ENCODE measurements at regions not wholly inside any gene's neighbourhood (a gene's known extent, or its start where the extent isn't known, plus 50 kb on each side); places are given as distances from the start of the nearest gene placed in this dataset.

GRCh38 chr7:117993377-117994003 is 120.2 kb upstream of the CTTNBP2 start:
- Histone ChIP-seq H4K20me1 (ENCODE audit: low read length) (no peaks in the 10 kb centered on the region), H3K4me1 (ENCODE audit: insufficient read depth, low read length) (peaks cover 27% of the 10 kb centered on the region), H3K27ac (ENCODE audit: low read length) (no peak overlapping the region), H3K9ac (ENCODE audit: low read length) (no peak overlapping the region), H3K4me2 (ENCODE audit: low read length) (no peak overlapping the region), H3K27me3 (ENCODE audit: low read length) (no peaks in the 10 kb centered on the region), H3K4me3 (ENCODE audit: low read length) (no peak overlapping the region), H3K9me2 (replicated peaks; ENCODE audit: low read length) (no peaks in the 10 kb centered on the region), H3F3A (ENCODE audit: low read length, unreplicated experiment) (no peaks in the 10 kb centered on the region), H3K9me3 (ENCODE audit: low read length) (no peaks in the 10 kb centered on the region), H3K79me2 (ENCODE audit: low read length) (no peaks in the 10 kb centered on the region), H3K36me3 (ENCODE audit: low read depth, low read length) (no peaks in the 10 kb centered on the region), H2AFZ (ENCODE audit: low read length) (no peak overlapping the region)
- ChIA-PET CTCF (interaction anchor here (0.6 to 1.3 kb wide), 4 partner anchors 42 to 120 kb away, joined by 3 to 11 read pairs (median 3); partner anchors contain the start of gene CTTNBP2), POLR2A (ENCODE audit: unreplicated experiment) (interaction anchor here (0.5 kb wide), 1 partner anchor 42 kb away, joined by 4 read pairs; no protein-coding TSS in a partner anchor)
- BruUV-seq (replicated peaks) = no TSS peak
- ATAC-seq = peak; percentile 48
- TF ChIP-seq EZH2 (IDR thresholded peaks at IDR 0.05; ENCODE audit: low read length, unreplicated experiment) (no peak), CTCF (conservative IDR thresholded peaks at IDR 0.05; ENCODE audit: low read depth, low read length) (peak; percentile 65; the same call in 1 of the 2 replicates)
- peak; percentile 65 for DNase-seq
- intact Hi-C loops (cut with micrococcal nuclease) = loop anchor here (2.0 kb wide), 1 partner anchor 111 kb away; no protein-coding TSS in a partner anchor

GRCh38 chr7:117995850-117996650 is 122.8 kb upstream of the CTTNBP2 start:
- Histone ChIP-seq H3K36me3 (ENCODE audit: low read depth, low read length) (no peaks in the 10 kb centered on the region), H3K4me2 (ENCODE audit: low read length) (0 out of 2 replicates have a peak overlapping the region, but pooled peaks have one; percentile 8), H3K27me3 (ENCODE audit: low read length) (no peaks in the 10 kb centered on the region), H3K4me1 (ENCODE audit: insufficient read depth, low read length) (peaks cover 32% of the 10 kb centered on the region), H4K20me1 (ENCODE audit: low read length) (no peaks in the 10 kb centered on the region), H2AFZ (ENCODE audit: low read length) (no peak overlapping the region), H3K79me2 (ENCODE audit: low read length) (no peaks in the 10 kb centered on the region), H3K9me3 (ENCODE audit: low read length) (no peaks in the 10 kb centered on the region), H3F3A (ENCODE audit: low read length, unreplicated experiment) (no peaks in the 10 kb centered on the region), H3K9ac (ENCODE audit: low read length) (no peak overlapping the region), H3K9me2 (replicated peaks; ENCODE audit: low read length) (no peaks in the 10 kb centered on the region), H3K4me3 (ENCODE audit: low read length) (no peak overlapping the region), H3K27ac (ENCODE audit: low read length) (no peak overlapping the region)
- ChIA-PET CTCF (interaction anchor here (0.5 kb wide), 1 partner anchor 621 kb away, joined by 3 read pairs; no protein-coding TSS in a partner anchor), POLR2A (ENCODE audit: unreplicated experiment) (no interaction called here)
- TF ChIP-seq EZH2 (IDR thresholded peaks at IDR 0.05; ENCODE audit: low read length, unreplicated experiment) = no peak
- TF ChIP-seq CTCF (conservative IDR thresholded peaks at IDR 0.05; ENCODE audit: low read depth, low read length) = no peak
- no peak for TF ChIP-seq EZH2phosphoT487 (IDR thresholded peaks at IDR 0.05; ENCODE audit: borderline replicate concordance, low read length)
- peak; percentile 52 for ATAC-seq
- BruUV-seq (replicated peaks) = no TSS peak
- intact Hi-C loops (cut with micrococcal nuclease) = loop anchor here (2.0 to 5.0 kb wide), 2 partner anchors 123 to 244 kb away; partner anchors contain the start of gene CTTNBP2
- peak; percentile 68 for DNase-seq
